Right atrium auricular region (tissue), 2 donors: ENCODE measurements at regions not wholly inside any gene's neighbourhood (a gene's known extent, or its start where the extent isn't known, plus 50 kb on each side); places are given as distances from the start of the nearest gene placed in this dataset.

Source experiments
- DNase-seq: peaks from one replicate; pipeline ENCODE4 v3.0.0-alpha.2; 2019; ENCODE audit warnings: low spot score
- H3K27ac ChIP-seq, 2 donors: fragments of 200-600 bp; sonication (generic); 1 replicate in 1 of 2; 2 replicates in 1 of 2; pipeline ENCODE4 v1.5.1; 2016 to 2019
- H3K27me3 ChIP-seq, 2 donors: fragments of 200-600 bp; sonication (generic); one replicate each; pipeline versions ENCODE4 v1.5.1 to v1.6.0; 2017 to 2019
- H3K36me3 ChIP-seq: fragments of 200-600 bp; sonication (generic); one replicate; pipeline ENCODE4 v1.5.1; 2016
- H3K4me1 ChIP-seq, 2 donors: fragments of 200-600 bp; sonication (generic); one replicate each; pipeline versions ENCODE4 v1.5.1 to v1.6.0; 2017 to 2019
- H3K4me3 ChIP-seq, 2 donors: fragments of 200-600 bp; sonication (generic); 1 replicate in 1 of 2; 2 replicates in 1 of 2; pipeline ENCODE4 v1.5.1; 2017 to 2019; ENCODE audit warnings: mild to moderate bottlenecking in 1 of 2, moderate library complexity in 1 of 2
- H3K9me3 ChIP-seq, 2 donors: fragments of 200-600 bp; sonication (generic); one replicate each; pipeline ENCODE4 v1.5.1; 2019
- CTCF ChIP-seq, 2 donors: fragments of 200-600 bp; sonication (generic); IDR thresholded peaks; one replicate each; pipeline ENCODE4 v1.5.1; 2019; ENCODE audit warnings: antibody characterized with exemption in 2 of 2

GRCh38 chr9:135247227-135247930, 159.9 kb downstream of the OLFM1 start:
- H3K4me1 ChIP-seq = peaks cover 0 to 4% of the 10 kb centered on the region in 2 donors
- H3K27me3 ChIP-seq = no peaks in the 10 kb centered on the region
- H3K9me3 ChIP-seq = no peaks in the 10 kb centered on the region
- DNase-seq = no peak
- no peak overlapping the region for H3K4me3 ChIP-seq
- no peaks in the 10 kb centered on the region for H3K36me3 ChIP-seq
- TF ChIP-seq CTCF (IDR thresholded peaks at IDR 0.05) = no peak
- H3K27ac ChIP-seq = no peak overlapping the region

- Histone ChIP-seq H3K4me3 (no peak overlapping the region), H3K27me3 (no peaks in the 10 kb centered on the region), H3K27ac (no peak overlapping the region), H3K36me3 (no peaks in the 10 kb centered on the region), H3K4me1 (peaks cover 0 to 4% of the 10 kb centered on the region in 2 donors), H3K9me3 (no peaks in the 10 kb centered on the region)
- no peak for DNase-seq
- TF ChIP-seq CTCF (IDR thresholded peaks at IDR 0.05) = no peak
Measured at GRCh38 chr9:135248111-135248510, 160.6 kb downstream of the OLFM1 start.

GRCh38 chr9:135248721-135249120, 161.3 kb downstream of the OLFM1 start:
- DNase-seq = no peak
- H3K27me3 ChIP-seq = no peaks in the 10 kb centered on the region
- no peaks in the 10 kb centered on the region for H3K9me3 ChIP-seq
- H3K4me1 ChIP-seq = peaks cover 0 to 4% of the 10 kb centered on the region in 2 donors
- no peaks in the 10 kb centered on the region for H3K36me3 ChIP-seq
- H3K27ac ChIP-seq = no peak overlapping the region
- TF ChIP-seq CTCF (IDR thresholded peaks at IDR 0.05) = no peak
- no peak overlapping the region for H3K4me3 ChIP-seq

- no peaks in the 10 kb centered on the region for H3K36me3 ChIP-seq
- no peaks in the 10 kb centered on the region for H3K9me3 ChIP-seq
- peaks cover 0 to 4% of the 10 kb centered on the region in 2 donors for H3K4me1 ChIP-seq
- no peaks in the 10 kb centered on the region for H3K27me3 ChIP-seq
- H3K4me3 ChIP-seq = no peak overlapping the region
- no peak overlapping the region for H3K27ac ChIP-seq
- no peak for TF ChIP-seq CTCF (IDR thresholded peaks at IDR 0.05)
- no peak for DNase-seq
Measured at GRCh38 chr9:135249191-135249590, 161.7 kb downstream of the OLFM1 start.

GRCh38 chr9:135249711-135250110, 162.2 kb downstream of the OLFM1 start:
- no peaks in the 10 kb centered on the region for H3K27me3 ChIP-seq
- H3K9me3 ChIP-seq = no peaks in the 10 kb centered on the region
- H3K4me3 ChIP-seq = no peak overlapping the region
- peaks cover 0 to under 1% of the 10 kb centered on the region in 2 donors for H3K4me1 ChIP-seq
- TF ChIP-seq CTCF (IDR thresholded peaks at IDR 0.05) = no peak
- DNase-seq = no peak
- H3K36me3 ChIP-seq = no peaks in the 10 kb centered on the region
- no peak overlapping the region for H3K27ac ChIP-seq

GRCh38 chr9:135251331-135251761, 163.9 kb downstream of the OLFM1 start:
- Histone ChIP-seq H3K4me3 (no peak overlapping the region), H3K27ac (no peak overlapping the region), H3K36me3 (no peaks in the 10 kb centered on the region), H3K27me3 (no peaks in the 10 kb centered on the region), H3K9me3 (no peaks in the 10 kb centered on the region), H3K4me1 (no peaks in the 10 kb centered on the region)
- TF ChIP-seq CTCF (IDR thresholded peaks at IDR 0.05) = no peak
- no peak for DNase-seq
